B cell (primary cell): ENCODE measurements at regions not wholly inside any gene's neighbourhood (a gene's known extent, or its start where the extent isn't known, plus 50 kb on each side); places are given as distances from the start of the nearest gene placed in this dataset.
"Not testable (repeated sequence)": the region's sequence is repeated elsewhere in the genome, so short reads cannot be mapped to it uniquely, and the experiment has no call there.

Source experiments
- CTCF ChIP-seq: fragments of 200-600 bp; IDR thresholded peaks from one replicate; pipeline ENCODE4 v1.8.0; 2022; ENCODE audit warnings: antibody characterized with exemption, mild to moderate bottlenecking
- EZH2 ChIP-seq: IDR thresholded peaks from 2 replicates; pipeline ENCODE4 v1.6.1; 2012; ENCODE audit warnings: borderline replicate concordance, low read depth, mild to moderate bottlenecking, moderate library complexity, low read length; ENCODE audit not compliant: insufficient read depth, poor library complexity, severe bottlenecking

DNA sequence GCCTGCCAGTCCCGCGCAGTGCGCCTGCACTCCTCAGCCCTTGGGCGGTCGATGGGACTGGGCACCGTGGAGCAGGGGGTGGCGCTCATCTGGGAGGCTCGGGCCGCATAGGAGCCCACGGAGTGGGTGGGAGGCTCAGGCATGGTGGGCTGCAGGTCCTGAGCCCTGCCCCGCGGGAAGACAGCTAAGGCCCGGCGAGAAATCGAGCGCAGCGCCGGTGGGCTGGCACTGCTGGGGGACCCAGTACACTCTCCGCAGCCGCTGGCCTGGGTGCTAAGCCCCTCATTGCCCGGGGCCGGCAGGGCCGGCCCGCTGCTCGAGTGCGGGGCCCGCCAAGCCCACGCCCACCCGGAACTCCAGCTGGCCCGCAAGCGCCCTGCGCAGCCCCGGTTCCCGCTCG is 1565.3 kb downstream of the HACE1 start:
- not testable (repeated sequence) for TF ChIP-seq CTCF, EZH2
